Thymus (tissue), 11 donors: ENCODE measurements at regions not wholly inside any gene's neighbourhood (a gene's known extent, or its start where the extent isn't known, plus 50 kb on each side); places are given as distances from the start of the nearest gene placed in this dataset.

Experiments used
- DNase-seq, 9 donors: peaks; one replicate each; pipeline ENCODE4 v3.0.0-alpha.2; 2013; ENCODE audit warnings: low spot score in 9 of 9, low read depth in 6 of 9, missing footprints in 1 of 9
- H3K27ac ChIP-seq, 2 donors: one replicate each; pipeline ENCODE4 v1.5.1; 2013; ENCODE audit warnings: control low read depth in 1 of 2, low read depth in 1 of 2, low read length in 1 of 2, mild to moderate bottlenecking in 1 of 2, moderate library complexity in 1 of 2
- H3K27me3 ChIP-seq, 2 donors: one replicate each; pipeline ENCODE4 v1.5.1; 2013; ENCODE audit warnings: low read length in 1 of 2; ENCODE audit not compliant: control insufficient read depth in 2 of 2, insufficient read depth in 1 of 2
- H3K36me3 ChIP-seq, 2 donors: one replicate each; pipeline ENCODE4 v1.5.1; 2013; ENCODE audit warnings: low read length in 1 of 2, mild to moderate bottlenecking in 1 of 2, moderate library complexity in 1 of 2; ENCODE audit not compliant: control insufficient read depth in 2 of 2, insufficient read depth in 2 of 2
- H3K4me1 ChIP-seq, 2 donors: one replicate each; pipeline ENCODE4 v1.5.1; 2013; ENCODE audit warnings: low read length in 2 of 2; ENCODE audit not compliant: control insufficient read depth in 2 of 2, insufficient read depth in 2 of 2
- H3K4me3 ChIP-seq, 2 donors: one replicate each; pipeline ENCODE4 v1.5.1; 2013; ENCODE audit warnings: low read length in 2 of 2, control low read depth in 1 of 2, mild to moderate bottlenecking in 1 of 2
- H3K9me3 ChIP-seq, 2 donors: one replicate each; pipeline ENCODE4 v1.5.1; 2013; ENCODE audit warnings: low read length in 1 of 2, mild to moderate bottlenecking in 1 of 2; ENCODE audit not compliant: control insufficient read depth in 2 of 2, insufficient read depth in 1 of 2
- WGBS: extraction: QIAGEN DNeasy Blood & Tissue Kit; methylation state at CpG from one replicate; pipeline ENCODE4 v1.1.7; 2013; 5-methylcytosine and 5-hydroxymethylcytosine counted together
- donor health status: healthy.

GRCh38 chr3:124230432-124230831 is 238.5 kb upstream of the ROPN1 start:
- H3K9me3 ChIP-seq, result no peaks in the 10 kb centered on the region
- WGBS, result 86% methylated on average over 6 of the region's 6 CpGs
- H3K36me3 ChIP-seq, result no peaks in the 10 kb centered on the region

GRCh38 chr3:124230998-124231397 is 239.1 kb upstream of the ROPN1 start:
- H3K9me3 ChIP-seq, result no peaks in the 10 kb centered on the region
- WGBS, result 90% methylated on average over 7 of the region's 7 CpGs

More at GRCh38 chr3:124230432-124230831, 238.5 kb upstream of the ROPN1 start:
- no peak overlapping the region for H3K4me3 ChIP-seq
- H3K27ac ChIP-seq, result no peak overlapping the region
- no peaks in the 10 kb centered on the region for H3K27me3 ChIP-seq
- DNase-seq, result no peak
- no peaks in the 10 kb centered on the region for H3K4me1 ChIP-seq

GRCh38 chr3:124234852-124235252 is 242.9 kb upstream of the ROPN1 start:
- Histone ChIP-seq H3K4me3 (no peak overlapping the region), H3K9me3 (no peaks in the 10 kb centered on the region), H3K4me1 (no peaks in the 10 kb centered on the region), H3K27ac (no peak overlapping the region), H3K36me3 (no peaks in the 10 kb centered on the region), H3K27me3 (no peaks in the 10 kb centered on the region)
- DNase-seq, result no peak
- WGBS, result 92% methylated on average over 7 of the region's 7 CpGs

More at GRCh38 chr3:124230998-124231397, 239.1 kb upstream of the ROPN1 start:
- no peak overlapping the region for H3K27ac ChIP-seq
- DNase-seq, result no peak
- no peaks in the 10 kb centered on the region for H3K27me3 ChIP-seq
- no peak overlapping the region for H3K4me3 ChIP-seq
- H3K36me3 ChIP-seq, result no peaks in the 10 kb centered on the region
- no peaks in the 10 kb centered on the region for H3K4me1 ChIP-seq

- Histone ChIP-seq H3K27ac (no peak overlapping the region), H3K4me3 (no peak overlapping the region), H3K4me1 (no peaks in the 10 kb centered on the region), H3K27me3 (no peaks in the 10 kb centered on the region), H3K9me3 (no peaks in the 10 kb centered on the region), H3K36me3 (no peaks in the 10 kb centered on the region)
- WGBS, result 98% methylated on average over 6 of the region's 6 CpGs
- DNase-seq, result no peak
Observed at GRCh38 chr3:124235446-124235845, 243.5 kb upstream of the ROPN1 start.

GRCh38 chr3:124243177-124243859 is 251.4 kb upstream of the ROPN1 start:
- Histone ChIP-seq H3K9me3 (no peaks in the 10 kb centered on the region), H3K36me3 (no peaks in the 10 kb centered on the region), H3K4me1 (no peaks in the 10 kb centered on the region), H3K27me3 (peaks cover 0 to 3% of the 10 kb centered on the region in 2 donors), H3K4me3 (no peak overlapping the region), H3K27ac (no peak overlapping the region)
- WGBS, result 98% methylated on average over 5 of the region's 5 CpGs
- DNase-seq, result no peak

GRCh38 chr3:124246376-124246775 is 254.5 kb upstream of the ROPN1 start:
- WGBS, result 98% methylated on average over 1 of the region's 1 CpG
- Histone ChIP-seq H3K4me1 (peaks cover 0 to 2% of the 10 kb centered on the region in 2 donors), H3K9me3 (no peaks in the 10 kb centered on the region), H3K36me3 (no peaks in the 10 kb centered on the region), H3K4me3 (no peak overlapping the region), H3K27me3 (peaks cover 0 to 4% of the 10 kb centered on the region in 2 donors), H3K27ac (no peak overlapping the region)
- no peak for DNase-seq

- no peak overlapping the region for H3K27ac ChIP-seq
- no peaks in the 10 kb centered on the region for H3K36me3 ChIP-seq
- no peaks in the 10 kb centered on the region for H3K9me3 ChIP-seq
- H3K4me3 ChIP-seq, result no peak overlapping the region
- H3K27me3 ChIP-seq, result peaks cover 0 to 4% of the 10 kb centered on the region in 2 donors
- peaks cover 0 to 2% of the 10 kb centered on the region in 2 donors for H3K4me1 ChIP-seq
- no peak for DNase-seq
- WGBS, result 95% methylated on average over 2 of the region's 2 CpGs
Observed at GRCh38 chr3:124246949-124247348, 255.0 kb upstream of the ROPN1 start.

GRCh38 chr3:124248471-124249028 is 256.6 kb upstream of the ROPN1 start:
- Histone ChIP-seq H3K36me3 (no peaks in the 10 kb centered on the region), H3K27ac (no peak overlapping the region), H3K4me1 (peaks cover 0 to 2% of the 10 kb centered on the region in 2 donors), H3K9me3 (no peaks in the 10 kb centered on the region), H3K4me3 (no peak overlapping the region), H3K27me3 (peaks cover 0 to 4% of the 10 kb centered on the region in 2 donors)
- DNase-seq, result no peak
- 58% methylated on average over 4 of the region's 4 CpGs for WGBS

- WGBS, result 70% methylated on average over 1 of the region's 1 CpG
- DNase-seq, result no peak
- no peaks in the 10 kb centered on the region for H3K9me3 ChIP-seq
- H3K27ac ChIP-seq, result no peak overlapping the region
- no peak overlapping the region for H3K4me3 ChIP-seq
- peaks cover 0 to 4% of the 10 kb centered on the region in 2 donors for H3K27me3 ChIP-seq
- no peaks in the 10 kb centered on the region for H3K36me3 ChIP-seq
- peaks cover 0 to 2% of the 10 kb centered on the region in 2 donors for H3K4me1 ChIP-seq
Observed at GRCh38 chr3:124249038-124249437, 257.1 kb upstream of the ROPN1 start.
